ENCODE measurements at regions not wholly inside any gene's neighbourhood (a gene's known extent, or its start where the extent isn't known, plus 50 kb on each side); places are given as distances from the start of the nearest gene placed in this dataset.
"Not testable (repeated sequence)": the region's sequence is repeated elsewhere in the genome, so short reads cannot be mapped to it uniquely, and the experiment has no call there.

- no peak for DNase-seq
- Histone ChIP-seq H3K4me3 (ENCODE audit: insufficient read depth, low read depth, low read length, poor library complexity, severe bottlenecking) (no peak overlapping the region), H3K27ac (ENCODE audit: insufficient read depth, low read length, poor library complexity, severe bottlenecking) (no peak overlapping the region)
Observed at GRCh38 chr9:38333047-38333446, 59.5 kb upstream of the ALDH1B1 start.

GRCh38 chr9:38332625-38333024, 59.9 kb upstream of the ALDH1B1 start:
- no peak overlapping the region for H3K27ac ChIP-seq (ENCODE audit: insufficient read depth, low read length, poor library complexity, severe bottlenecking)
- DNase-seq: no peak

More at GRCh38 chr9:38333047-38333446, 59.5 kb upstream of the ALDH1B1 start:
- Histone ChIP-seq H3K36me3 (ENCODE audit: control insufficient read depth, insufficient read depth, low read length) (no peaks in the 10 kb centered on the region), H3K27me3 (replicated peaks; ENCODE audit: control insufficient read depth, insufficient read depth, low read length, poor library complexity, severe bottlenecking) (no peaks in the 10 kb centered on the region), H3K9me3 (ENCODE audit: control insufficient read depth, low read length) (no peaks in the 10 kb centered on the region), H3K4me1 (ENCODE audit: control insufficient read depth, insufficient read depth, low read length, poor library complexity, severe bottlenecking) (no peaks in the 10 kb centered on the region)

GRCh38 chr9:38331141-38331540, 61.4 kb upstream of the ALDH1B1 start:
- no peaks in the 10 kb centered on the region for H3K27me3 ChIP-seq (replicated peaks; ENCODE audit: control insufficient read depth, insufficient read depth, low read length, poor library complexity, severe bottlenecking)
- H3K4me3 ChIP-seq (ENCODE audit: insufficient read depth, low read depth, low read length, poor library complexity, severe bottlenecking): no peak overlapping the region
- H3K9me3 ChIP-seq (ENCODE audit: control insufficient read depth, low read length): no peaks in the 10 kb centered on the region
- H3K36me3 ChIP-seq (ENCODE audit: control insufficient read depth, insufficient read depth, low read length): no peaks in the 10 kb centered on the region
- H3K27ac ChIP-seq (ENCODE audit: insufficient read depth, low read length, poor library complexity, severe bottlenecking): no peak overlapping the region
- DNase-seq: no peak
- no peaks in the 10 kb centered on the region for H3K4me1 ChIP-seq (ENCODE audit: control insufficient read depth, insufficient read depth, low read length, poor library complexity, severe bottlenecking)

More at GRCh38 chr9:38332625-38333024, 59.9 kb upstream of the ALDH1B1 start:
- Histone ChIP-seq H3K4me1 (ENCODE audit: control insufficient read depth, insufficient read depth, low read length, poor library complexity, severe bottlenecking) (no peaks in the 10 kb centered on the region), H3K9me3 (ENCODE audit: control insufficient read depth, low read length) (no peaks in the 10 kb centered on the region), H3K27me3 (replicated peaks; ENCODE audit: control insufficient read depth, insufficient read depth, low read length, poor library complexity, severe bottlenecking) (no peaks in the 10 kb centered on the region), H3K4me3 (ENCODE audit: insufficient read depth, low read depth, low read length, poor library complexity, severe bottlenecking) (no peak overlapping the region), H3K36me3 (ENCODE audit: control insufficient read depth, insufficient read depth, low read length) (no peaks in the 10 kb centered on the region)

- no peaks in the 10 kb centered on the region for H3K4me1 ChIP-seq (ENCODE audit: control insufficient read depth, insufficient read depth, low read length, poor library complexity, severe bottlenecking)
- no peaks in the 10 kb centered on the region for H3K27me3 ChIP-seq (replicated peaks; ENCODE audit: control insufficient read depth, insufficient read depth, low read length, poor library complexity, severe bottlenecking)
- no peak overlapping the region for H3K27ac ChIP-seq (ENCODE audit: insufficient read depth, low read length, poor library complexity, severe bottlenecking)
- H3K9me3 ChIP-seq (ENCODE audit: control insufficient read depth, low read length): no peaks in the 10 kb centered on the region
- no peaks in the 10 kb centered on the region for H3K36me3 ChIP-seq (ENCODE audit: control insufficient read depth, insufficient read depth, low read length)
- no peak for DNase-seq
- no peak overlapping the region for H3K4me3 ChIP-seq (ENCODE audit: insufficient read depth, low read depth, low read length, poor library complexity, severe bottlenecking)
Observed at GRCh38 chr9:38329968-38330367, 62.5 kb upstream of the ALDH1B1 start.

- no peaks in the 10 kb centered on the region for H3K9me3 ChIP-seq (ENCODE audit: control insufficient read depth, low read length)
- H3K4me3 ChIP-seq (ENCODE audit: insufficient read depth, low read depth, low read length, poor library complexity, severe bottlenecking): no peak overlapping the region
- DNase-seq: no peak
- H3K27me3 ChIP-seq (replicated peaks; ENCODE audit: control insufficient read depth, insufficient read depth, low read length, poor library complexity, severe bottlenecking): no peaks in the 10 kb centered on the region
- H3K4me1 ChIP-seq (ENCODE audit: control insufficient read depth, insufficient read depth, low read length, poor library complexity, severe bottlenecking): no peaks in the 10 kb centered on the region
- no peaks in the 10 kb centered on the region for H3K36me3 ChIP-seq (ENCODE audit: control insufficient read depth, insufficient read depth, low read length)
- no peak overlapping the region for H3K27ac ChIP-seq (ENCODE audit: insufficient read depth, low read length, poor library complexity, severe bottlenecking)
Observed at GRCh38 chr9:38328765-38329164, 63.7 kb upstream of the ALDH1B1 start.

- H3K4me3 ChIP-seq (ENCODE audit: insufficient read depth, low read depth, low read length, poor library complexity, severe bottlenecking): no peak overlapping the region
- H3K27me3 ChIP-seq (replicated peaks; ENCODE audit: control insufficient read depth, insufficient read depth, low read length, poor library complexity, severe bottlenecking): no peaks in the 10 kb centered on the region
- H3K27ac ChIP-seq (ENCODE audit: insufficient read depth, low read length, poor library complexity, severe bottlenecking): no peak overlapping the region
- H3K9me3 ChIP-seq (ENCODE audit: control insufficient read depth, low read length): no peaks in the 10 kb centered on the region
- H3K36me3 ChIP-seq (ENCODE audit: control insufficient read depth, insufficient read depth, low read length): no peaks in the 10 kb centered on the region
- no peak for DNase-seq
- H3K4me1 ChIP-seq (ENCODE audit: control insufficient read depth, insufficient read depth, low read length, poor library complexity, severe bottlenecking): no peaks in the 10 kb centered on the region
Observed at GRCh38 chr9:38326122-38326521, 66.4 kb upstream of the ALDH1B1 start.

- H3K27ac ChIP-seq (ENCODE audit: insufficient read depth, low read length, poor library complexity, severe bottlenecking); H3K4me1 ChIP-seq (ENCODE audit: control insufficient read depth, insufficient read depth, low read length, poor library complexity, severe bottlenecking); DNase-seq; H3K9me3 ChIP-seq (ENCODE audit: control insufficient read depth, low read length); H3K36me3 ChIP-seq (ENCODE audit: control insufficient read depth, insufficient read depth, low read length); H3K27me3 ChIP-seq (replicated peaks; ENCODE audit: control insufficient read depth, insufficient read depth, low read length, poor library complexity, severe bottlenecking); H3K4me3 ChIP-seq (ENCODE audit: insufficient read depth, low read depth, low read length, poor library complexity, severe bottlenecking): not testable (repeated sequence)
Observed at GRCh38 chr9:38324213-38324612, 68.3 kb upstream of the ALDH1B1 start.

- no peaks in the 10 kb centered on the region for H3K9me3 ChIP-seq (ENCODE audit: control insufficient read depth, low read length)
- H3K36me3 ChIP-seq (ENCODE audit: control insufficient read depth, insufficient read depth, low read length): no peaks in the 10 kb centered on the region
- H3K4me1 ChIP-seq (ENCODE audit: control insufficient read depth, insufficient read depth, low read length, poor library complexity, severe bottlenecking): no peaks in the 10 kb centered on the region
- no peak for DNase-seq
- H3K27ac ChIP-seq (ENCODE audit: insufficient read depth, low read length, poor library complexity, severe bottlenecking): no peak overlapping the region
- H3K4me3 ChIP-seq (ENCODE audit: insufficient read depth, low read depth, low read length, poor library complexity, severe bottlenecking): no peak overlapping the region
- no peaks in the 10 kb centered on the region for H3K27me3 ChIP-seq (replicated peaks; ENCODE audit: control insufficient read depth, insufficient read depth, low read length, poor library complexity, severe bottlenecking)
Observed at GRCh38 chr9:38322937-38323336, 69.6 kb upstream of the ALDH1B1 start.

- Histone ChIP-seq H3K27ac (ENCODE audit: insufficient read depth, low read length, poor library complexity, severe bottlenecking) (no peak overlapping the region), H3K9me3 (ENCODE audit: control insufficient read depth, low read length) (no peaks in the 10 kb centered on the region), H3K36me3 (ENCODE audit: control insufficient read depth, insufficient read depth, low read length) (no peaks in the 10 kb centered on the region), H3K4me3 (ENCODE audit: insufficient read depth, low read depth, low read length, poor library complexity, severe bottlenecking) (no peak overlapping the region), H3K27me3 (replicated peaks; ENCODE audit: control insufficient read depth, insufficient read depth, low read length, poor library complexity, severe bottlenecking) (no peaks in the 10 kb centered on the region), H3K4me1 (ENCODE audit: control insufficient read depth, insufficient read depth, low read length, poor library complexity, severe bottlenecking) (no peaks in the 10 kb centered on the region)
- no peak for DNase-seq
Observed at GRCh38 chr9:38319496-38320173, 72.9 kb upstream of the ALDH1B1 start.

- Histone ChIP-seq H3K4me3 (ENCODE audit: insufficient read depth, low read depth, low read length, poor library complexity, severe bottlenecking) (no peak overlapping the region), H3K36me3 (ENCODE audit: control insufficient read depth, insufficient read depth, low read length) (no peaks in the 10 kb centered on the region), H3K27ac (ENCODE audit: insufficient read depth, low read length, poor library complexity, severe bottlenecking) (no peak overlapping the region), H3K9me3 (ENCODE audit: control insufficient read depth, low read length) (no peaks in the 10 kb centered on the region), H3K4me1 (ENCODE audit: control insufficient read depth, insufficient read depth, low read length, poor library complexity, severe bottlenecking) (no peaks in the 10 kb centered on the region), H3K27me3 (replicated peaks; ENCODE audit: control insufficient read depth, insufficient read depth, low read length, poor library complexity, severe bottlenecking) (no peaks in the 10 kb centered on the region)
- no peak for DNase-seq
Observed at GRCh38 chr9:38318759-38319495, 73.6 kb upstream of the ALDH1B1 start.
